A673 (cell line): ENCODE measurements at regions not wholly inside any gene's neighbourhood (a gene's known extent, or its start where the extent isn't known, plus 50 kb on each side); places are given as distances from the start of the nearest gene placed in this dataset.

Experiments used
- EZH2 ChIP-seq: fragments of 200-600 bp; sonication (generic); IDR thresholded peaks from 2 replicates; pipeline ENCODE4 v1.6.1; 2017; ENCODE audit warnings: borderline replicate concordance, low read depth, mild to moderate bottlenecking, mixed read lengths, antibody characterized with exemption, low read length; ENCODE audit not compliant: poor library complexity, severe bottlenecking
- TF ChIP-seq, protein P1 (sequence below): fragments of 300-800, 200-600 bp; sonication (generic); conservative IDR thresholded peaks from 2 replicates; pipeline ENCODE4 v1.5.1; 2017; ENCODE audit warnings: low read depth, mild to moderate bottlenecking, antibody characterized with exemption, low read length, moderate library complexity, mixed read lengths

- TF ChIP-seq, protein P1, sequence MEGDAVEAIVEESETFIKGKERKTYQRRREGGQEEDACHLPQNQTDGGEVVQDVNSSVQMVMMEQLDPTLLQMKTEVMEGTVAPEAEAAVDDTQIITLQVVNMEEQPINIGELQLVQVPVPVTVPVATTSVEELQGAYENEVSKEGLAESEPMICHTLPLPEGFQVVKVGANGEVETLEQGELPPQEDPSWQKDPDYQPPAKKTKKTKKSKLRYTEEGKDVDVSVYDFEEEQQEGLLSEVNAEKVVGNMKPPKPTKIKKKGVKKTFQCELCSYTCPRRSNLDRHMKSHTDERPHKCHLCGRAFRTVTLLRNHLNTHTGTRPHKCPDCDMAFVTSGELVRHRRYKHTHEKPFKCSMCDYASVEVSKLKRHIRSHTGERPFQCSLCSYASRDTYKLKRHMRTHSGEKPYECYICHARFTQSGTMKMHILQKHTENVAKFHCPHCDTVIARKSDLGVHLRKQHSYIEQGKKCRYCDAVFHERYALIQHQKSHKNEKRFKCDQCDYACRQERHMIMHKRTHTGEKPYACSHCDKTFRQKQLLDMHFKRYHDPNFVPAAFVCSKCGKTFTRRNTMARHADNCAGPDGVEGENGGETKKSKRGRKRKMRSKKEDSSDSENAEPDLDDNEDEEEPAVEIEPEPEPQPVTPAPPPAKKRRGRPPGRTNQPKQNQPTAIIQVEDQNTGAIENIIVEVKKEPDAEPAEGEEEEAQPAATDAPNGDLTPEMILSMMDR, result no peak
- TF ChIP-seq EZH2, result no peak
These were observed 84.8 kb upstream of the POU3F3 start for GRCh38 chr2:104769096-104769495.
